ENCODE measurements at regions not wholly inside any gene's neighbourhood (a gene's known extent, or its start where the extent isn't known, plus 50 kb on each side); places are given as distances from the start of the nearest gene placed in this dataset.

DNA sequence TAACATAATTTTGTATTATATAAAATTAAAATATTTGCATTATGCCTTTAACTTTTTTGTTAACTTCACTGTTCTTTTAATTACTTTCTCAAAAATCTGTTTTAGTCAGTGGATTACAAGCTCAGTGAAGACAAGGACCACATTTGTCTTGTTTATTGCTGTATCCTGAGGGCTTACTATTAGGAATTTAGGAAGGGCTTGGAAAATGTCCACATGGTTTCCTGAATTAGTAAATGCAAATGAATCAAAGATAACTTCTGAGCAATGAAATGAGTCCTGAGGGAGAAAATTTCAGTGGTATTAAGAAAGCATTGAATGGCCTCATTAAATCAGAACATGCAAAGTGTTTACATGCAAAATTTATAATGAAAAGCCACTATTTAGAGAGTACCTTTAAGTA is 1293.2 kb upstream of the GOT2 start (continued):
- no peak for TF ChIP-seq ZNF510 (CRISPR knock-in tag; IDR thresholded peaks at IDR 0.05; ENCODE audit: low read depth)

DNA sequence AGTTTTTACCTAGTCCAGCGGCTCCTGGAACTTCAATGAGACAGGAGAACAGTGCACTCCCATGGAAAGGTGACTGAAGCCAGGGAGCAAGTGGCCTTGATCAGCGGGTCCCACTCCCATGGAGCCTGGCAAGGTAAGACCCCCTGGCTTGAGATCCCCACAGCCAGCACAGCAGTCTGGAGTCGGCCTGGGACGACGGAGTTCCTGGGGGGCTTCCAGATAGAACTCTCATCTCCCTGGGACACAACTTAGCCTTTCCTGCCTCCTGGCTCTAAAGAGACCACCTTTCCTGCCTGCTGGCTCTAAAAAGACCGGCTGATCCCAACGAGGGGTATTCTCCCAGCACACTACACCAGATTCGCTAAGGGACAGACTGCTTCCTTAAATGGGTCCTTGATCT is 1279.0 kb upstream of the GOT2 start:
- Histone ChIP-seq H3K9ac (ENCODE audit: insufficient read depth, low read depth, low read length) (no peak overlapping the region), H3K27ac (ENCODE audit: extremely low read length, insufficient read depth, low read length) (no peak overlapping the region), H3K36me3 (replicated peaks in 1 of 2; ENCODE audit: control insufficient read depth in 1 of 2, insufficient read depth in 2 of 2, low read length in 2 of 2) (no peaks in the 10 kb centered on the region), H4K20me1 (ENCODE audit: insufficient read depth, low read length) (no peaks in the 10 kb centered on the region), H3K9me3 (ENCODE audit: low read length) (peaks cover 82% of the 10 kb centered on the region), H3K79me2 (ENCODE audit: insufficient read depth, low read length) (no peaks in the 10 kb centered on the region), H3K4me1 (ENCODE audit: insufficient read depth, low read length) (no peaks in the 10 kb centered on the region), H3K4me2 (ENCODE audit: low read depth, low read length) (no peak overlapping the region), H3K27me3 (ENCODE audit: control insufficient read depth in 1 of 2, insufficient read depth in 2 of 2, low read length in 2 of 2) (no peaks in the 10 kb centered on the region), H3K4me3 (replicated peaks in 1 of 3; ENCODE audit: insufficient read depth in 1 of 3, low read depth in 2 of 3, low read length in 3 of 3) (no peak overlapping the region), H2AFZ (ENCODE audit: low read length) (no peak overlapping the region)
- BruUV-seq (replicated peaks): no TSS peak
- POLR2A ChIA-PET: no interaction called here
- DNase-seq (ENCODE audit: low spot score): no peak
- FAIRE-seq: no peak
- CTCF ChIA-PET (ENCODE audit: low intra/inter-chr PET ratio, low total read pairs): no interaction called here
- WGBS (ENCODE audit: low lambda C conversion rate): 5% methylated on average over 8 of the region's 8 CpGs
- intact Hi-C loops (cut with micrococcal nuclease; ENCODE audit: unreplicated experiment) (no loop called here), in situ Hi-C loops (cut with HindIII; ENCODE audit: extremely low pct_ligation_motif_present, low pct_unique_long_range_greater_than_20kb) (no loop called here)
- no peak for ATAC-seq
- TF ChIP-seq, protein P1, sequence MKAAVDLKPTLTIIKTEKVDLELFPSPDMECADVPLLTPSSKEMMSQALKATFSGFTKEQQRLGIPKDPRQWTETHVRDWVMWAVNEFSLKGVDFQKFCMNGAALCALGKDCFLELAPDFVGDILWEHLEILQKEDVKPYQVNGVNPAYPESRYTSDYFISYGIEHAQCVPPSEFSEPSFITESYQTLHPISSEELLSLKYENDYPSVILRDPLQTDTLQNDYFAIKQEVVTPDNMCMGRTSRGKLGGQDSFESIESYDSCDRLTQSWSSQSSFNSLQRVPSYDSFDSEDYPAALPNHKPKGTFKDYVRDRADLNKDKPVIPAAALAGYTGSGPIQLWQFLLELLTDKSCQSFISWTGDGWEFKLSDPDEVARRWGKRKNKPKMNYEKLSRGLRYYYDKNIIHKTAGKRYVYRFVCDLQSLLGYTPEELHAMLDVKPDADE (CRISPR knock-in tag; IDR thresholded peaks at IDR 0.05): no peak
- TF ChIP-seq, protein P2, sequence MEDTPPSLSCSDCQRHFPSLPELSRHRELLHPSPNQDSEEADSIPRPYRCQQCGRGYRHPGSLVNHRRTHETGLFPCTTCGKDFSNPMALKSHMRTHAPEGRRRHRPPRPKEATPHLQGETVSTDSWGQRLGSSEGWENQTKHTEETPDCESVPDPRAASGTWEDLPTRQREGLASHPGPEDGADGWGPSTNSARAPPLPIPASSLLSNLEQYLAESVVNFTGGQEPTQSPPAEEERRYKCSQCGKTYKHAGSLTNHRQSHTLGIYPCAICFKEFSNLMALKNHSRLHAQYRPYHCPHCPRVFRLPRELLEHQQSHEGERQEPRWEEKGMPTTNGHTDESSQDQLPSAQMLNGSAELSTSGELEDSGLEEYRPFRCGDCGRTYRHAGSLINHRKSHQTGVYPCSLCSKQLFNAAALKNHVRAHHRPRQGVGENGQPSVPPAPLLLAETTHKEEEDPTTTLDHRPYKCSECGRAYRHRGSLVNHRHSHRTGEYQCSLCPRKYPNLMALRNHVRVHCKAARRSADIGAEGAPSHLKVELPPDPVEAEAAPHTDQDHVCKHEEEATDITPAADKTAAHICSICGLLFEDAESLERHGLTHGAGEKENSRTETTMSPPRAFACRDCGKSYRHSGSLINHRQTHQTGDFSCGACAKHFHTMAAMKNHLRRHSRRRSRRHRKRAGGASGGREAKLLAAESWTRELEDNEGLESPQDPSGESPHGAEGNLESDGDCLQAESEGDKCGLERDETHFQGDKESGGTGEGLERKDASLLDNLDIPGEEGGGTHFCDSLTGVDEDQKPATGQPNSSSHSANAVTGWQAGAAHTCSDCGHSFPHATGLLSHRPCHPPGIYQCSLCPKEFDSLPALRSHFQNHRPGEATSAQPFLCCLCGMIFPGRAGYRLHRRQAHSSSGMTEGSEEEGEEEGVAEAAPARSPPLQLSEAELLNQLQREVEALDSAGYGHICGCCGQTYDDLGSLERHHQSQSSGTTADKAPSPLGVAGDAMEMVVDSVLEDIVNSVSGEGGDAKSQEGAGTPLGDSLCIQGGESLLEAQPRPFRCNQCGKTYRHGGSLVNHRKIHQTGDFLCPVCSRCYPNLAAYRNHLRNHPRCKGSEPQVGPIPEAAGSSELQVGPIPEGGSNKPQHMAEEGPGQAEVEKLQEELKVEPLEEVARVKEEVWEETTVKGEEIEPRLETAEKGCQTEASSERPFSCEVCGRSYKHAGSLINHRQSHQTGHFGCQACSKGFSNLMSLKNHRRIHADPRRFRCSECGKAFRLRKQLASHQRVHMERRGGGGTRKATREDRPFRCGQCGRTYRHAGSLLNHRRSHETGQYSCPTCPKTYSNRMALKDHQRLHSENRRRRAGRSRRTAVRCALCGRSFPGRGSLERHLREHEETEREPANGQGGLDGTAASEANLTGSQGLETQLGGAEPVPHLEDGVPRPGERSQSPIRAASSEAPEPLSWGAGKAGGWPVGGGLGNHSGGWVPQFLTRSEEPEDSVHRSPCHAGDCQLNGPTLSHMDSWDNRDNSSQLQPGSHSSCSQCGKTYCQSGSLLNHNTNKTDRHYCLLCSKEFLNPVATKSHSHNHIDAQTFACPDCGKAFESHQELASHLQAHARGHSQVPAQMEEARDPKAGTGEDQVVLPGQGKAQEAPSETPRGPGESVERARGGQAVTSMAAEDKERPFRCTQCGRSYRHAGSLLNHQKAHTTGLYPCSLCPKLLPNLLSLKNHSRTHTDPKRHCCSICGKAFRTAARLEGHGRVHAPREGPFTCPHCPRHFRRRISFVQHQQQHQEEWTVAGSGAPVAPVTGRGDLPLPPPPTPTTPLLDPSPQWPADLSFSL (CRISPR knock-in tag; IDR thresholded peaks at IDR 0.05): no peak
- TF ChIP-seq, protein P3, sequence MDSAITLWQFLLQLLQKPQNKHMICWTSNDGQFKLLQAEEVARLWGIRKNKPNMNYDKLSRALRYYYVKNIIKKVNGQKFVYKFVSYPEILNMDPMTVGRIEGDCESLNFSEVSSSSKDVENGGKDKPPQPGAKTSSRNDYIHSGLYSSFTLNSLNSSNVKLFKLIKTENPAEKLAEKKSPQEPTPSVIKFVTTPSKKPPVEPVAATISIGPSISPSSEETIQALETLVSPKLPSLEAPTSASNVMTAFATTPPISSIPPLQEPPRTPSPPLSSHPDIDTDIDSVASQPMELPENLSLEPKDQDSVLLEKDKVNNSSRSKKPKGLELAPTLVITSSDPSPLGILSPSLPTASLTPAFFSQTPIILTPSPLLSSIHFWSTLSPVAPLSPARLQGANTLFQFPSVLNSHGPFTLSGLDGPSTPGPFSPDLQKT (CRISPR knock-in tag; IDR thresholded peaks at IDR 0.05; ENCODE audit: borderline replicate concordance): no peak
- TF ChIP-seq SMYD3 (CRISPR knock-in tag; IDR thresholded peaks at IDR 0.05) (no peak), CEBPB (IDR thresholded peaks at IDR 0.05; ENCODE audit: borderline replicate concordance, low read depth, low read length) (no peak), ZNF383 (CRISPR knock-in tag; IDR thresholded peaks at IDR 0.05; ENCODE audit: borderline replicate concordance) (no peak)
- TF ChIP-seq, protein P4, sequence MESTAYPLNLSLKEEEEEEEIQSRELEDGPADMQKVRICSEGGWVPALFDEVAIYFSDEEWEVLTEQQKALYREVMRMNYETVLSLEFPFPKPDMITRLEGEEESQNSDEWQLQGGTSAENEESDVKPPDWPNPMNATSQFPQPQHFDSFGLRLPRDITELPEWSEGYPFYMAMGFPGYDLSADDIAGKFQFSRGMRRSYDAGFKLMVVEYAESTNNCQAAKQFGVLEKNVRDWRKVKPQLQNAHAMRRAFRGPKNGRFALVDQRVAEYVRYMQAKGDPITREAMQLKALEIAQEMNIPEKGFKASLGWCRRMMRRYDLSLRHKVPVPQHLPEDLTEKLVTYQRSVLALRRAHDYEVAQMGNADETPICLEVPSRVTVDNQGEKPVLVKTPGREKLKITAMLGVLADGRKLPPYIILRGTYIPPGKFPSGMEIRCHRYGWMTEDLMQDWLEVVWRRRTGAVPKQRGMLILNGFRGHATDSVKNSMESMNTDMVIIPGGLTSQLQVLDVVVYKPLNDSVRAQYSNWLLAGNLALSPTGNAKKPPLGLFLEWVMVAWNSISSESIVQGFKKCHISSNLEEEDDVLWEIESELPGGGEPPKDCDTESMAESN (CRISPR knock-in tag; conservative IDR thresholded peaks at IDR 0.05): no peak
- TF ChIP-seq, protein P5, sequence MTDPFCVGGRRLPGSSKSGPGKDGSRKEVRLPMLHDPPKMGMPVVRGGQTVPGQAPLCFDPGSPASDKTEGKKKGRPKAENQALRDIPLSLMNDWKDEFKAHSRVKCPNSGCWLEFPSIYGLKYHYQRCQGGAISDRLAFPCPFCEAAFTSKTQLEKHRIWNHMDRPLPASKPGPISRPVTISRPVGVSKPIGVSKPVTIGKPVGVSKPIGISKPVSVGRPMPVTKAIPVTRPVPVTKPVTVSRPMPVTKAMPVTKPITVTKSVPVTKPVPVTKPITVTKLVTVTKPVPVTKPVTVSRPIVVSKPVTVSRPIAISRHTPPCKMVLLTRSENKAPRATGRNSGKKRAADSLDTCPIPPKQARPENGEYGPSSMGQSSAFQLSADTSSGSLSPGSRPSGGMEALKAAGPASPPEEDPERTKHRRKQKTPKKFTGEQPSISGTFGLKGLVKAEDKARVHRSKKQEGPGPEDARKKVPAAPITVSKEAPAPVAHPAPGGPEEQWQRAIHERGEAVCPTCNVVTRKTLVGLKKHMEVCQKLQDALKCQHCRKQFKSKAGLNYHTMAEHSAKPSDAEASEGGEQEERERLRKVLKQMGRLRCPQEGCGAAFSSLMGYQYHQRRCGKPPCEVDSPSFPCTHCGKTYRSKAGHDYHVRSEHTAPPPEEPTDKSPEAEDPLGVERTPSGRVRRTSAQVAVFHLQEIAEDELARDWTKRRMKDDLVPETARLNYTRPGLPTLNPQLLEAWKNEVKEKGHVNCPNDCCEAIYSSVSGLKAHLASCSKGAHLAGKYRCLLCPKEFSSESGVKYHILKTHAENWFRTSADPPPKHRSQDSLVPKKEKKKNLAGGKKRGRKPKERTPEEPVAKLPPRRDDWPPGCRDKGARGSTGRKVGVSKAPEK (CRISPR knock-in tag; IDR thresholded peaks at IDR 0.05; ENCODE audit: borderline replicate concordance): no peak

Measured in HepG2 (cell line).